PC-3 (cell line): ENCODE measurements at regions not wholly inside any gene's neighbourhood (a gene's known extent, or its start where the extent isn't known, plus 50 kb on each side); places are given as distances from the start of the nearest gene placed in this dataset.

Experiments used
- CTCF ChIP-seq: fragments of 300-600 bp; sonication (generic); conservative IDR thresholded peaks from 2 replicates; pipeline ENCODE4 v1.5.1; 2017; ENCODE audit warnings: antibody characterized with exemption, low read depth, mild to moderate bottlenecking, low read length
- EZH2 ChIP-seq: fragments of 300-600 bp; sonication (generic); IDR thresholded peaks from one replicate; pipeline ENCODE4 v1.6.1; 2017; ENCODE audit warnings: antibody characterized with exemption, mild to moderate bottlenecking, low read length; ENCODE audit not compliant: unreplicated experiment
- EZH2phosphoT487 ChIP-seq: fragments of 300-600 bp; sonication (generic); IDR thresholded peaks from 2 replicates; pipeline ENCODE4 v1.6.1; 2018; ENCODE audit warnings: mild to moderate bottlenecking, antibody characterized with exemption, low read length, borderline replicate concordance

DNA sequence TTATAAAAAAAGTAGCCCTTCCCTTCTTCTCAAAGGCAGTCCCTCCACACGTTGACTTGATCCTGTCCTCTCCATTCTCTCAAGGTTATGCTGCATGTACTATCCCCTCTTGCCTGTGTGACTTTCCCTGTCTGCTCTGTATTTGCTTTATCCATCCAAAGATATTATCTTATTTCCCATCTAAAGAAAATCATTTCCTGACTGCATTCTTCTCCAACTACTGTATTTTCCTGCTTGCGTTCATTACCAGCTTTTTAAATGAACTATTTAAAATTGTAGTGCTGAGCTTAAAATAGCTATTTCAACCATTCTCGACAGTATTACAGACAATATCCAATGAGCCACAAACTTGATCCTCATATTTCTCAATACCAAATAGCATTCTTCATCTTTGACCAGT is 716.0 kb upstream of the REG3G start:
- TF ChIP-seq CTCF: no peak
- no peak for TF ChIP-seq EZH2
- no peak for TF ChIP-seq EZH2phosphoT487
